ENCODE measurements at regions not wholly inside any gene's neighbourhood (a gene's known extent, or its start where the extent isn't known, plus 50 kb on each side); places are given as distances from the start of the nearest gene placed in this dataset.
"Not testable (repeated sequence)": the region's sequence is repeated elsewhere in the genome, so short reads cannot be mapped to it uniquely, and the experiment has no call there.

- no peak for DNase-seq (ENCODE audit: low read depth)
These were observed 226.3 kb upstream of the NPVF start for GRCh38 chr7:25454562-25455041.

GRCh38 chr7:25455683-25456251, 227.5 kb upstream of the NPVF start:
- no peak for DNase-seq (ENCODE audit: low read depth)

GRCh38 chr7:25456467-25457171, 228.3 kb upstream of the NPVF start:
- no peak for DNase-seq (ENCODE audit: low read depth)

- no peak for DNase-seq (ENCODE audit: low read depth)
These were observed 230.8 kb upstream of the NPVF start for GRCh38 chr7:25459057-25459456.

GRCh38 chr7:25460433-25460832, 232.1 kb upstream of the NPVF start:
- DNase-seq (ENCODE audit: low read depth), result no peak

- no peak for DNase-seq (ENCODE audit: low read depth)
These were observed 241.4 kb upstream of the NPVF start for GRCh38 chr7:25469669-25470068.

GRCh38 chr7:25476863-25477499, 248.7 kb upstream of the NPVF start:
- no peak for DNase-seq (ENCODE audit: low read depth)

GRCh38 chr7:25478221-25478620, 249.9 kb upstream of the NPVF start:
- DNase-seq (ENCODE audit: low read depth), result not testable (repeated sequence)

- DNase-seq (ENCODE audit: low read depth), result no peak
These were observed 250.6 kb upstream of the NPVF start for GRCh38 chr7:25478925-25479324.

GRCh38 chr7:25481891-25482290, 253.6 kb upstream of the NPVF start:
- no peak for DNase-seq (ENCODE audit: low read depth)

GRCh38 chr7:25482631-25483030, 254.3 kb upstream of the NPVF start:
- no peak for DNase-seq (ENCODE audit: low read depth)

GRCh38 chr7:25485026-25485425, 256.7 kb upstream of the NPVF start:
- no peak for DNase-seq (ENCODE audit: low read depth)

- no peak for DNase-seq (ENCODE audit: low read depth)
These were observed 258.4 kb upstream of the NPVF start for GRCh38 chr7:25486656-25487055.

- no peak for DNase-seq (ENCODE audit: low read depth)
These were observed 265.6 kb upstream of the NPVF start for GRCh38 chr7:25493805-25494366.

- DNase-seq (ENCODE audit: low read depth), result no peak
These were observed 266.6 kb upstream of the NPVF start for GRCh38 chr7:25494896-25495295.

GRCh38 chr7:25495342-25496250, 267.3 kb upstream of the NPVF start:
- DNase-seq (ENCODE audit: low read depth), result no peak

- DNase-seq (ENCODE audit: low read depth), result no peak
These were observed 268.4 kb upstream of the NPVF start for GRCh38 chr7:25496476-25497368.

GRCh38 chr7:25500393-25500921, 272.2 kb upstream of the NPVF start:
- DNase-seq (ENCODE audit: low read depth), result no peak

GRCh38 chr7:25503306-25503705, 275.0 kb upstream of the NPVF start:
- no peak for DNase-seq (ENCODE audit: low read depth)

GRCh38 chr7:25512061-25512687, 283.9 kb upstream of the NPVF start:
- DNase-seq (ENCODE audit: low read depth), result no peak

Data from stimulated activated CD8-positive, alpha-beta memory T cell treated with anti-CD3 and anti-CD28 coated beads, Interleukin-12 subunit alpha, Interleukin-12 subunit beta, amount 100 ng/mL, for 4 hours (primary cell).